Stimulated activated memory B cell treated with anti-CD40 and anti-IgM and Interleukin-4, amounts not matched to agents 10 μg/mL and 1 μg/mL and 100 μg/mL, for 72 hours (primary cell): ENCODE measurements at regions not wholly inside any gene's neighbourhood (a gene's known extent, or its start where the extent isn't known, plus 50 kb on each side); places are given as distances from the start of the nearest gene placed in this dataset.
"Not testable (repeated sequence)": the region's sequence is repeated elsewhere in the genome, so short reads cannot be mapped to it uniquely, and the experiment has no call there.

Experiments
- ATAC-seq: fragments of 150-1000 bp; cut with Tn5 transposase; 2 replicates; pipeline ENCODE4 v1.10.0; 2021
- H3K27ac Mint-ChIP-seq: one replicate; pipeline ENCODE4 v1.8.0; 2022; ENCODE audit warnings: mild to moderate bottlenecking, mixed read lengths
- H3K27me3 Mint-ChIP-seq: one replicate; pipeline ENCODE4 v1.8.0; 2022; ENCODE audit warnings: mixed read lengths
- H3K36me3 Mint-ChIP-seq: one replicate; pipeline ENCODE4 v1.8.0; 2022; ENCODE audit warnings: mixed read lengths
- H3K4me1 Mint-ChIP-seq: one replicate; pipeline ENCODE4 v1.8.0; 2022; ENCODE audit warnings: mixed read lengths
- H3K4me3 Mint-ChIP-seq: one replicate; pipeline ENCODE4 v1.8.0; 2022; ENCODE audit warnings: mild to moderate bottlenecking, moderate library complexity, mixed read lengths
- H3K9me3 Mint-ChIP-seq: one replicate; pipeline ENCODE4 v1.8.0; 2022; ENCODE audit warnings: mixed read lengths

DNA sequence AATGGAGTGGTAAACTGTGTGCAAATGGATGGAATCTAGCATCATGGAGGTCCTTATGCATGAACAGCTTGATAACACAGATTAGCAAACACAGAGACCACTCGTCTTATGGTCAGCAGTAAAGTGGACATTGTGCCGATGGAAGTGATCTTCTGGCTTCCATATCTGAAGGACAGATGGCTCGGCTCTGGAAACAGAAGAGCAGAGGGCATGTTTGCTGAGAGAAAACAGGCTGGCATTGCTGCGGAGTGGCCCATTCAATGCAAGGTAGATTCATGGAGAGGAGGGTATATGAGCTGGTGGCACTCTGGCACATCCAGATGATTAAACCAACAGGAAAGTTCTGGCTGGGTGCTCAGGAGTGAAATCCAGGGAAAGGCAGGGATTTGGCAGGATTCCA, 513.2 kb downstream of the DIRAS2 start:
- Mint-ChIP-seq H3K9me3 (no peaks in the 10 kb centered on the region), H3K36me3 (no peaks in the 10 kb centered on the region), H3K4me1 (no peaks in the 10 kb centered on the region), H3K27me3 (peaks cover 24% of the 10 kb centered on the region), H3K27ac (no peak overlapping the region), H3K4me3 (no peak overlapping the region)
- ATAC-seq, result no peak

GRCh38 chr9:90131568-90131967, 511.1 kb downstream of the DIRAS2 start:
- no peak overlapping the region for H3K27ac Mint-ChIP-seq
- no peaks in the 10 kb centered on the region for H3K9me3 Mint-ChIP-seq
- no peak overlapping the region for H3K4me3 Mint-ChIP-seq
- no peaks in the 10 kb centered on the region for H3K4me1 Mint-ChIP-seq
- H3K36me3 Mint-ChIP-seq, result no peaks in the 10 kb centered on the region
- peaks cover 19% of the 10 kb centered on the region for H3K27me3 Mint-ChIP-seq
- ATAC-seq, result no peak

DNA sequence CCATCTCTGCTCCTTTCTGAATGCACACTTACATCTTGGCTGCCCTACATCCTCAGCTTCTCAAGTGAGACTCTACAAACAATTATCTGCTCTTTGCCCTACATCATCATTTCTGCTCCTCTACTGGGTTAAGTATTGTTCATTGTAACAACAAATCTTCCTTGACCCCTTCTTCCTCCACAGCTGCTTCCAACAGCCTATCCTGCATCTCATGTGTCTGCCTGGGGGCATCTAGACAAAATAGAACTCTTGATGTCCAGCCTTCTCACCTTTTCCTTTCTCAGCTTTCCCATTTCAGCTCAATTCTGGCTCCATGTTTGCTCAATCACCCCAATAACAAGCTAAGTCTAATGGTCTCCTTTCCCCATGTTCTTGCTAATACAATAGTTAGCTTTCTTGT, 509.8 kb downstream of the DIRAS2 start:
- H3K27me3 Mint-ChIP-seq, result peaks cover 6% of the 10 kb centered on the region
- H3K4me1 Mint-ChIP-seq, result no peaks in the 10 kb centered on the region
- no peaks in the 10 kb centered on the region for H3K9me3 Mint-ChIP-seq
- ATAC-seq, result no peak
- H3K36me3 Mint-ChIP-seq, result no peaks in the 10 kb centered on the region
- H3K27ac Mint-ChIP-seq, result no peak overlapping the region
- no peak overlapping the region for H3K4me3 Mint-ChIP-seq

DNA sequence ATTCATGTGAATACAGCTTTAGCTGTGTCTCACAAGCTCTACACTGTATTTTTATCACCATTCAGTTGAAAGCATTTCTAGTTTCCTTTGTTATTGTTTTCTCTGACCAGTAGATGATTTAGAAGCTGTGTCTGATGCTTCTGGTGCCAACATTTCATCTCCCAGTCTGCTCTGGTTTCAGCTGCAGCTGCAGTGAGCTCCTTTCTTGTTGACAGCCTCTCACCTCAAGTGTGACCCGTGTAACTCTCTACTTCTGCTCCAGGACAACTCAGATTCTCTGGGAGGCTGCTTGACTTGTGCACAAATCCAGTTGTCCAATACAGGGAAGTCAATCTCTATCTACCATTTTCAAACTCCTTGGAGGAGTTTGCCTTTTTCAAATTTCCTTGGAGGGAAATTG, 504.8 kb downstream of the DIRAS2 start:
- Mint-ChIP-seq H3K36me3 (no peaks in the 10 kb centered on the region), H3K4me3 (no peak overlapping the region)

GRCh38 chr9:90140131-90140818, 502.3 kb downstream of the DIRAS2 start:
- Mint-ChIP-seq H3K27ac (no peak overlapping the region), H3K36me3 (no peaks in the 10 kb centered on the region), H3K9me3 (no peaks in the 10 kb centered on the region), H3K4me1 (peaks cover 6% of the 10 kb centered on the region), H3K27me3 (peaks cover 23% of the 10 kb centered on the region), H3K4me3 (no peak overlapping the region)
- ATAC-seq, result no peak

More for the DNA sequence above, 504.8 kb downstream of the DIRAS2 start:
- no peak for ATAC-seq
- Mint-ChIP-seq H3K9me3 (no peaks in the 10 kb centered on the region), H3K27ac (no peak overlapping the region), H3K27me3 (peaks cover 23% of the 10 kb centered on the region), H3K4me1 (peaks cover 4% of the 10 kb centered on the region)

- Mint-ChIP-seq H3K9me3 (peaks cover 2% of the 10 kb centered on the region), H3K27me3 (peaks cover 23% of the 10 kb centered on the region), H3K4me3 (no peak overlapping the region), H3K4me1 (peaks cover 6% of the 10 kb centered on the region), H3K36me3 (no peaks in the 10 kb centered on the region), H3K27ac (no peak overlapping the region)
- ATAC-seq, result no peak
Measured at GRCh38 chr9:90141723-90142122, 500.9 kb downstream of the DIRAS2 start.

DNA sequence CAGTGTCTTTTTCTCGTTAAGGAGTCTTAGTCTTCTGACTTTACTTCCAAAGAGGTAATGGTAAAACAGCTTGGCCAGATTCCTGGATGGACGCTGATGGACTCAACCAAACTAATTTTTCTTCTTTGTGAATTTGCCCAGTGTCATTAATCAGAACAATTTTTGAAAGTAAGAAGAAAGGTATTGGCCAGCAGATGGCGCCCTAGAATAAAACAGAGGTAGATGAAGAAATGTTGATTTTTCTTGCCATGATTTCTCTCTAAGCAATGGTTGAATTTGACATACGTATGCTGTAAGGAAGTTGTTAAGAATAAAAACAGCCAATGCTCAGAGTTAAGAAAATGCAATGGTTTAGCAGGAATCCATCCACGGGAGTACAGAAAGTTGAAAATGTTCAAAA, 500.0 kb downstream of the DIRAS2 start:
- H3K9me3 Mint-ChIP-seq, result peaks cover 5% of the 10 kb centered on the region
- no peak overlapping the region for H3K27ac Mint-ChIP-seq
- H3K36me3 Mint-ChIP-seq, result no peaks in the 10 kb centered on the region
- ATAC-seq, result no peak
- peaks cover 6% of the 10 kb centered on the region for H3K4me1 Mint-ChIP-seq
- H3K27me3 Mint-ChIP-seq, result peaks cover 23% of the 10 kb centered on the region
- no peak overlapping the region for H3K4me3 Mint-ChIP-seq

- H3K4me1 Mint-ChIP-seq, result peaks cover 5% of the 10 kb centered on the region
- H3K9me3 Mint-ChIP-seq, result peaks cover 8% of the 10 kb centered on the region
- H3K27ac Mint-ChIP-seq, result no peak overlapping the region
- ATAC-seq, result no peak
- no peaks in the 10 kb centered on the region for H3K27me3 Mint-ChIP-seq
- no peaks in the 10 kb centered on the region for H3K36me3 Mint-ChIP-seq
- no peak overlapping the region for H3K4me3 Mint-ChIP-seq
Measured at GRCh38 chr9:90147426-90147825, 495.2 kb downstream of the DIRAS2 start.

DNA sequence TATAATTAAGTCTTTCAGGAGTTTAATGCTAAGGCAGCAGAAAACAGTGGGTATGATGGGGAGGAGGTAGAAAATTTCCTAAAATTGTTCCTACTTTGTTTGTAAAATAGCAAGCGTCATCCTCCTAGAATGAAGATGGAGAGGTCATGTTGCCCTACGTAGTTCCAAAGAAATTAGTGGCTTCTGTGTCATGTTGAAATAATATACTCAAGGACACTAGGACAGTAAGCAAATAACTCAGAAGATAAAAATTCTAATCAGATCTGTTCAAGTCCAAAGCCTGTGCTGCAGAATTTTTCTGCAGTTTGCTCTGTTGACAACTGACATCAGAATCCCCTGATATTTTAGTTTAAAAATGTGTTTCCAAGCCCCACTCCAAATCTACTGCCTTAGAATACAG, 486.3 kb downstream of the DIRAS2 start:
- Mint-ChIP-seq H3K27ac (no peak overlapping the region), H3K4me3 (no peak overlapping the region), H3K36me3 (no peaks in the 10 kb centered on the region), H3K27me3 (no peaks in the 10 kb centered on the region), H3K4me1 (no peaks in the 10 kb centered on the region), H3K9me3 (no peaks in the 10 kb centered on the region)
- ATAC-seq, result no peak

- Mint-ChIP-seq H3K36me3 (no peaks in the 10 kb centered on the region), H3K9me3 (no peaks in the 10 kb centered on the region), H3K4me1 (no peaks in the 10 kb centered on the region), H3K27ac (no peak overlapping the region), H3K4me3 (no peak overlapping the region), H3K27me3 (no peaks in the 10 kb centered on the region)
- ATAC-seq, result no peak
Measured at GRCh38 chr9:90162326-90162725, 480.3 kb downstream of the DIRAS2 start.

DNA sequence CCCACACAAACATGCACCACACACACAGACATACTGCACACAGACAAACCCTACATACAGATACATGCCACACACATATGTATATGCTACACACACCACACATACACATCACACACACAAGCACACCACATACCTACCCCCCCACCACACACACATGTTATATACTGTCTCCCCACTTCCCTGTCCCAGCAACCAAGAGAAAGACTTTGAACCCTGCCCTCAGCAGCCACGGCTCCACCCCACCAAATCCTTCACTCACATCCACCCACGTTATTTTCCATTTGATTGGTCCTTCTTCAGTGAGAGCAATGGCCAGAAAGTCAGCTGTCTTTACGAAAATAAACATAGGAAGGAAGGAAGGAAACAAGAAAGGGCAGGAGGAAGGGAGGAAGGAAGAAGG, 479.8 kb downstream of the DIRAS2 start:
- no peaks in the 10 kb centered on the region for H3K36me3 Mint-ChIP-seq
- H3K9me3 Mint-ChIP-seq, result no peaks in the 10 kb centered on the region
- H3K27me3 Mint-ChIP-seq, result no peaks in the 10 kb centered on the region
- no peaks in the 10 kb centered on the region for H3K4me1 Mint-ChIP-seq
- no peak overlapping the region for H3K27ac Mint-ChIP-seq
- no peak overlapping the region for H3K4me3 Mint-ChIP-seq
- no peak for ATAC-seq

- no peaks in the 10 kb centered on the region for H3K4me1 Mint-ChIP-seq
- no peak overlapping the region for H3K4me3 Mint-ChIP-seq
- no peaks in the 10 kb centered on the region for H3K9me3 Mint-ChIP-seq
- no peaks in the 10 kb centered on the region for H3K36me3 Mint-ChIP-seq
- ATAC-seq, result no peak
- no peak overlapping the region for H3K27ac Mint-ChIP-seq
- H3K27me3 Mint-ChIP-seq, result no peaks in the 10 kb centered on the region
Measured at GRCh38 chr9:90165281-90165680, 477.3 kb downstream of the DIRAS2 start.

GRCh38 chr9:90166374-90166773, 476.2 kb downstream of the DIRAS2 start:
- not testable (repeated sequence) for ATAC-seq, H3K4me1 Mint-ChIP-seq, H3K4me3 Mint-ChIP-seq, H3K27me3 Mint-ChIP-seq, H3K9me3 Mint-ChIP-seq, H3K27ac Mint-ChIP-seq, H3K36me3 Mint-ChIP-seq

GRCh38 chr9:90167914-90168313, 474.7 kb downstream of the DIRAS2 start:
- Mint-ChIP-seq H3K4me1 (no peaks in the 10 kb centered on the region), H3K4me3 (no peak overlapping the region), H3K27ac (no peak overlapping the region), H3K9me3 (peaks cover 8% of the 10 kb centered on the region), H3K27me3 (no peaks in the 10 kb centered on the region), H3K36me3 (peaks cover 6% of the 10 kb centered on the region)
- ATAC-seq, result no peak

GRCh38 chr9:90169490-90169889, 473.1 kb downstream of the DIRAS2 start:
- Mint-ChIP-seq H3K4me3 (no peak overlapping the region), H3K9me3 (peaks cover 8% of the 10 kb centered on the region), H3K27me3 (no peaks in the 10 kb centered on the region), H3K27ac (no peak overlapping the region), H3K4me1 (peaks cover 10% of the 10 kb centered on the region), H3K36me3 (peaks cover 6% of the 10 kb centered on the region)
- no peak for ATAC-seq

DNA sequence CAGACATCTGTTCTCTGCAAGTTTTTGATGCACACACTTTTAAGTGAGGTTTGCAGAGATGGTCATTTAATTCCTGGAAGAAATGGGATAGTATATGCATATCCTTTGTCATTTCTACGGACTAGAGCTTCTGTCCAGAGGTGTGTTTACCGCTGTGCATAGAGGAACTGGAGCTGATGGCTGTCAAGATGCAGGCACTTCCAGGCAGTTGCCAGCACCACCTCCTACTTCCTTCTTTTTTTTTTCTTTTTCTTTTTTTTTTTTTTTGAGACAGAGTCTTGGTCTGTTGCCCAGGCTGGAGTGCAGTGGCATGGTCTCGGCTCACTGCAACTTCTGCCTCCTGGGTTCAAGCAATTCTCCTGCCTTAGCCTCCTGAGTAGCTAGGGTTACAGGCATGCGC, 468.7 kb downstream of the DIRAS2 start:
- H3K4me1 Mint-ChIP-seq, result peaks cover 41% of the 10 kb centered on the region
- not testable (repeated sequence) for ATAC-seq, H3K9me3 Mint-ChIP-seq, H3K27me3 Mint-ChIP-seq, H3K36me3 Mint-ChIP-seq, H3K27ac Mint-ChIP-seq, H3K4me3 Mint-ChIP-seq

DNA sequence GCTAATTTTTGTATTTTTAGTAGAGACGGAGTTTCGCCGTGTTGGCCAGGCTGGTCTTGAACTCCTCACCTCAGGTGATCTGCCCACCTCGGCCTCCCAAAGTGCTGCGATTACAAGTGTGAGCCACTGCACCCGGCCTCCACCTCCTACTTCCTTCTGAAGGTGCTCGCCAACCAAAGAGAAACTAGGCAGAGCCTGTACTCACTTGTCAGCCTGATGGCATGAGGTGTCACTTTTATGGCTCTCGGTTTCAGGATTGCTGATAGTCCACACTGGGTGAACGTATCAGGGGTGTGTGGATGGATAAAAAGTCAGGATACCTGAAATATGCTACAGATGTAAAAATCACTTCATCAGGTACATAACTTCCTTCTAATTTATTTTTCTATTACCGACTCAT, 468.3 kb downstream of the DIRAS2 start:
- H3K27ac Mint-ChIP-seq, H3K9me3 Mint-ChIP-seq, ATAC-seq, H3K4me3 Mint-ChIP-seq, H3K27me3 Mint-ChIP-seq, H3K36me3 Mint-ChIP-seq: not testable (repeated sequence)
- H3K4me1 Mint-ChIP-seq, result peaks cover 45% of the 10 kb centered on the region
